AG20443 (cell line): ENCODE measurements at regions not wholly inside any gene's neighbourhood (a gene's known extent, or its start where the extent isn't known, plus 50 kb on each side); places are given as distances from the start of the nearest gene placed in this dataset.
A peak's percentile ranks its signal among the peaks of the same experiment; 100 is the strongest.

Experiments used
- DNase-seq: peaks from one replicate; pipeline ENCODE4 v3.0.0; 2012; ENCODE audit warnings: low spot score, mixed read lengths

- no peak for DNase-seq
Observed at GRCh38 chr11:95483339-95483738, 252.3 kb upstream of the SESN3 start.

GRCh38 chr11:95478003-95478402, 247.0 kb upstream of the SESN3 start:
- DNase-seq = no peak

- no peak for DNase-seq
Observed at GRCh38 chr11:95469258-95469657, 238.3 kb upstream of the SESN3 start.

- no peak for DNase-seq
Observed at GRCh38 chr11:95466416-95466815, 235.4 kb upstream of the SESN3 start.

- no peak for DNase-seq
Observed at GRCh38 chr11:95465887-95466286, 234.9 kb upstream of the SESN3 start.

GRCh38 chr11:95461858-95462257, 230.9 kb upstream of the SESN3 start:
- no peak for DNase-seq

- no peak for DNase-seq
Observed at GRCh38 chr11:95461348-95461747, 230.3 kb upstream of the SESN3 start.

GRCh38 chr11:95459291-95460042, 228.5 kb upstream of the SESN3 start:
- peak; percentile 37 for DNase-seq

GRCh38 chr11:95456714-95457491, 225.9 kb upstream of the SESN3 start:
- no peak for DNase-seq

GRCh38 chr11:95455228-95455970, 224.4 kb upstream of the SESN3 start:
- no peak for DNase-seq

GRCh38 chr11:95453616-95454171, 222.7 kb upstream of the SESN3 start:
- DNase-seq = peak; percentile 29

GRCh38 chr11:95451682-95452081, 220.7 kb upstream of the SESN3 start:
- peak; percentile 43 for DNase-seq

GRCh38 chr11:95451261-95451660, 220.3 kb upstream of the SESN3 start:
- DNase-seq = no peak

GRCh38 chr11:95450547-95451123, 219.6 kb upstream of the SESN3 start:
- DNase-seq = peak; percentile 34

- DNase-seq = no peak
Observed at GRCh38 chr11:95445746-95446333, 214.8 kb upstream of the SESN3 start.

GRCh38 chr11:95444309-95445241, 213.6 kb upstream of the SESN3 start:
- no peak for DNase-seq

GRCh38 chr11:95443386-95443785, 212.4 kb upstream of the SESN3 start:
- DNase-seq = no peak

- DNase-seq = no peak
Observed at GRCh38 chr11:95442531-95443050, 211.6 kb upstream of the SESN3 start.

GRCh38 chr11:95435628-95436353, 204.8 kb upstream of the SESN3 start:
- DNase-seq = no peak

GRCh38 chr11:95435192-95435591, 204.2 kb upstream of the SESN3 start:
- DNase-seq = no peak
